ENCODE measurements at regions not wholly inside any gene's neighbourhood (a gene's known extent, or its start where the extent isn't known, plus 50 kb on each side); places are given as distances from the start of the nearest gene placed in this dataset.

DNA sequence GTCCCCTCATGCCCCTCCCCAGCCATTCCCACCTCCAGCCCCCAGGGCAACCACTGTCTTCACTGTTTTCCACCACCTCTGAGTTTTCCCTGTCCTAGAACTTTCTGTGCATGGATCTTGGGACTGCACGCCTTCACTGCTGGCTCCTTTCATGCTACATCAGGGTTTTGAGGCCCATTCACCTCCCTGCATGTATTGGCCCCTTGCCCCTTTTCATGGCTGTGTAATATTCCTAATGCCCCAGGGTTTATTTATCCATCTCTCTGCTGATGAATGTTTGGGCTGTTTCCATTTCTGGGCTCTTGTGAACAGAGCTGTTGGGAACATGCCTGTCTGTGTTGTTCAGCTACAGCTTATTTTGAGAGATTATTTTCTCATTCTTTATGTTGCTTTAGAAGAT is 205.0 kb downstream of the RBFOX3 start:
- TF ChIP-seq FOXM1 (IDR thresholded peaks at IDR 0.05; ENCODE audit: borderline replicate concordance): no peak
- no peak for TF ChIP-seq FOXA1 (IDR thresholded peaks at IDR 0.05)
- no peak for TF ChIP-seq TARDBP (IDR thresholded peaks at IDR 0.05)
- no peak for TF ChIP-seq SUZ12 (IDR thresholded peaks at IDR 0.05)
- TF ChIP-seq, protein P1, sequence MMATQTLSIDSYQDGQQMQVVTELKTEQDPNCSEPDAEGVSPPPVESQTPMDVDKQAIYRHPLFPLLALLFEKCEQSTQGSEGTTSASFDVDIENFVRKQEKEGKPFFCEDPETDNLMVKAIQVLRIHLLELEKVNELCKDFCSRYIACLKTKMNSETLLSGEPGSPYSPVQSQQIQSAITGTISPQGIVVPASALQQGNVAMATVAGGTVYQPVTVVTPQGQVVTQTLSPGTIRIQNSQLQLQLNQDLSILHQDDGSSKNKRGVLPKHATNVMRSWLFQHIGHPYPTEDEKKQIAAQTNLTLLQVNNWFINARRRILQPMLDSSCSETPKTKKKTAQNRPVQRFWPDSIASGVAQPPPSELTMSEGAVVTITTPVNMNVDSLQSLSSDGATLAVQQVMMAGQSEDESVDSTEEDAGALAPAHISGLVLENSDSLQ (IDR thresholded peaks at IDR 0.05): no peak
- TF ChIP-seq L3MBTL2 (conservative IDR thresholded peaks at IDR 0.05): no peak
